ENCODE measurements at regions not wholly inside any gene's neighbourhood (a gene's known extent, or its start where the extent isn't known, plus 50 kb on each side); places are given as distances from the start of the nearest gene placed in this dataset.

- Histone ChIP-seq H4K20me1 (ENCODE audit: control insufficient read depth, extremely low read depth, insufficient read depth, low read length) (no peaks in the 10 kb centered on the region), H2AFZ (ENCODE audit: control insufficient read depth, low read length) (no peak overlapping the region), H3K79me2 (ENCODE audit: control insufficient read depth, insufficient read depth, low read length) (no peaks in the 10 kb centered on the region), H3K27ac (ENCODE audit: control insufficient read depth, insufficient read depth, low read length) (no peak overlapping the region), H3K36me3 (ENCODE audit: control insufficient read depth in 2 of 2, extremely low read depth in 1 of 2, insufficient read depth in 2 of 2, low read length in 2 of 2) (no peaks in the 10 kb centered on the region), H3K4me3 (ENCODE audit: control insufficient read depth in 2 of 3, extremely low read depth in 1 of 3, insufficient read depth in 2 of 3, low read depth in 1 of 3, low read length in 3 of 3) (no peak overlapping the region), H3K9me3 (ENCODE audit: control insufficient read depth, low read depth, low read length) (no peaks in the 10 kb centered on the region), H3K4me2 (ENCODE audit: control insufficient read depth, extremely low read depth, insufficient read depth, low read depth, low read length) (no peak overlapping the region), H3K27me3 (ENCODE audit: control insufficient read depth, extremely low read depth, insufficient read depth, low read length) (peaks cover under 1% of the 10 kb centered on the region), H3K4me1 (ENCODE audit: control insufficient read depth, extremely low read depth, insufficient read depth, low read length) (no peaks in the 10 kb centered on the region), H3K9ac (ENCODE audit: control insufficient read depth, extremely low read depth, insufficient read depth, low read length) (no peak overlapping the region), H3K9me1 (ENCODE audit: control insufficient read depth, extremely low read depth, insufficient read depth, low read length) (no peaks in the 10 kb centered on the region)
- DNase-seq (ENCODE audit: low read depth, low spot score) (no peak), FAIRE-seq (no peak)
- TF ChIP-seq EZH2 (IDR thresholded peaks at IDR 0.05; ENCODE audit: low read length) (no peak), CTCF (optimal IDR thresholded peaks at IDR 0.05 in 1 of 3, IDR thresholded peaks at IDR 0.05 in 1 of 3, conservative IDR thresholded peaks at IDR 0.05 in 1 of 3; ENCODE audit: extremely low read depth in 1 of 3, insufficient read depth in 2 of 3, low read length in 3 of 3) (no peak)
- dilution Hi-C loops (cut with MboI; ENCODE audit: extremely low pct_ligation_motif_present, low sequenced_read_pairs), result no loop called here
Measured at GRCh38 chr9:113781381-113781780, 94.7 kb upstream of the ZNF618 start.

GRCh38 chr9:113781896-113782295 lies 94.2 kb upstream of the ZNF618 start:
- H3K79me2 ChIP-seq (ENCODE audit: control insufficient read depth, insufficient read depth, low read length), result no peaks in the 10 kb centered on the region
- no peak overlapping the region for H3K4me2 ChIP-seq (ENCODE audit: control insufficient read depth, extremely low read depth, insufficient read depth, low read depth, low read length)
- no peaks in the 10 kb centered on the region for H3K9me1 ChIP-seq (ENCODE audit: control insufficient read depth, extremely low read depth, insufficient read depth, low read length)
- no peaks in the 10 kb centered on the region for H3K4me1 ChIP-seq (ENCODE audit: control insufficient read depth, extremely low read depth, insufficient read depth, low read length)
- H3K9ac ChIP-seq (ENCODE audit: control insufficient read depth, extremely low read depth, insufficient read depth, low read length), result no peak overlapping the region
- no peak overlapping the region for H3K27ac ChIP-seq (ENCODE audit: control insufficient read depth, insufficient read depth, low read length)
- no peaks in the 10 kb centered on the region for H4K20me1 ChIP-seq (ENCODE audit: control insufficient read depth, extremely low read depth, insufficient read depth, low read length)
- no peak overlapping the region for H2AFZ ChIP-seq (ENCODE audit: control insufficient read depth, low read length)
- TF ChIP-seq EZH2 (IDR thresholded peaks at IDR 0.05; ENCODE audit: low read length) (no peak), CTCF (optimal IDR thresholded peaks at IDR 0.05 in 1 of 3, IDR thresholded peaks at IDR 0.05 in 1 of 3, conservative IDR thresholded peaks at IDR 0.05 in 1 of 3; ENCODE audit: extremely low read depth in 1 of 3, insufficient read depth in 2 of 3, low read length in 3 of 3) (no peak)
- DNase-seq (ENCODE audit: low read depth, low spot score), result no peak
- no peak overlapping the region for H3K4me3 ChIP-seq (ENCODE audit: control insufficient read depth in 2 of 3, extremely low read depth in 1 of 3, insufficient read depth in 2 of 3, low read depth in 1 of 3, low read length in 3 of 3)
- H3K9me3 ChIP-seq (ENCODE audit: control insufficient read depth, low read depth, low read length), result no peaks in the 10 kb centered on the region
- no peaks in the 10 kb centered on the region for H3K36me3 ChIP-seq (ENCODE audit: control insufficient read depth in 2 of 2, extremely low read depth in 1 of 2, insufficient read depth in 2 of 2, low read length in 2 of 2)
- H3K27me3 ChIP-seq (ENCODE audit: control insufficient read depth, extremely low read depth, insufficient read depth, low read length), result peaks cover 4% of the 10 kb centered on the region
- dilution Hi-C loops (cut with MboI; ENCODE audit: extremely low pct_ligation_motif_present, low sequenced_read_pairs), result no loop called here
- FAIRE-seq, result no peak

Measured in keratinocyte (primary cell).